Endothelial cell of umbilical vein (primary cell): ENCODE measurements at regions not wholly inside any gene's neighbourhood (a gene's known extent, or its start where the extent isn't known, plus 50 kb on each side); places are given as distances from the start of the nearest gene placed in this dataset.

Experiments used
- BruUV-seq: library from RNA; stranded (reverse); fragments of 400-500 nt; replicated peaks from 2 replicates; lab custom pipeline; 2021; lab: Mats Ljungman, UMichigan
- CTCF ChIA-PET: fragments of 300-600, 350-600 bp; sonication (Branson Sonifier 250); formaldehyde crosslinking; loops from one replicate; lab custom pipeline; 2021; ENCODE audit warnings: antibody characterized with exemption, inconsistent platforms; lab: Charles Lee
- POLR2A ChIA-PET: fragments of 300-600, 350-600 bp; sonication (Branson Sonifier 250); formaldehyde crosslinking; loops from one replicate; lab custom pipeline; 2021; ENCODE audit warnings: antibody characterized with exemption, inconsistent platforms; lab: Charles Lee
- DNase-seq: peaks from one replicate; pipeline ENCODE4 v3.0.0-alpha.2; 2011; ENCODE audit warnings: low read depth, low spot score
- FAIRE-seq: peaks from 2 replicates; lab custom pipeline; 2011; peaks lifted over from hg19 to GRCh38; lab: Jason Lieb, UNC
- H2AFZ ChIP-seq: 2 replicates; pipeline ENCODE4 v1.6.0; 2012; ENCODE audit warnings: low read depth, low read length, control low read depth, inconsistent platforms
- H3K27ac ChIP-seq: 2 replicates; pipeline ENCODE4 v1.5.1; 2011; ENCODE audit warnings: low read depth, mild to moderate bottlenecking, control low read depth, low read length, moderate library complexity; ENCODE audit not compliant: insufficient read depth
- H3K27me3 ChIP-seq, 2 experiments: 2 replicates each; pipeline versions ENCODE4 v1.6.0 to v1.6.1; 2011; ENCODE audit warnings: low read length in 2 of 2, mixed read lengths in 1 of 2; ENCODE audit not compliant: control insufficient read depth in 2 of 2, insufficient read depth in 2 of 2
- H3K36me3 ChIP-seq, 2 experiments: 2 replicates in 1 of 2; 3 replicates in 1 of 2; pipeline ENCODE4 v1.5.1; 2011; ENCODE audit warnings: low read length in 2 of 2, mild to moderate bottlenecking in 1 of 2, moderate library complexity in 1 of 2; ENCODE audit not compliant: control insufficient read depth in 2 of 2, insufficient read depth in 2 of 2; ENCODE audit errors: extremely low read depth in 1 of 2
- H3K4me1 ChIP-seq: 3 replicates; pipeline ENCODE4 v1.5.1; 2011; ENCODE audit warnings: mild to moderate bottlenecking, low read length; ENCODE audit not compliant: control insufficient read depth, insufficient read depth; ENCODE audit errors: extremely low read depth
- H3K4me2 ChIP-seq: 2 replicates; pipeline ENCODE4 v1.6.1; 2011; ENCODE audit warnings: low read length, control low read depth, mixed read lengths; ENCODE audit not compliant: insufficient read depth
- H3K4me3 ChIP-seq, 3 experiments: fragments of 200-600 bp in 1 of 3; sonication (generic), shearing (Covaris generic) in 1 of 3; replicated peaks in 1 of 3; 2 replicates each; pipeline ENCODE4 v1.5.1; 2011 to 2016; ENCODE audit warnings: control low read depth in 3 of 3, low read length in 3 of 3, mild to moderate bottlenecking in 2 of 3, inconsistent platforms in 1 of 3, low read depth in 1 of 3, moderate library complexity in 1 of 3; ENCODE audit not compliant: insufficient read depth in 1 of 3
- H3K79me2 ChIP-seq: 2 replicates; pipeline ENCODE4 v1.6.0; 2012; ENCODE audit warnings: low read length, inconsistent platforms; ENCODE audit not compliant: control insufficient read depth, insufficient read depth
- H3K9ac ChIP-seq: replicated peaks from 2 replicates; pipeline ENCODE3; 2011; ENCODE audit warnings: low read length, control low read depth; ENCODE audit not compliant: insufficient read depth; ENCODE audit errors: extremely low read depth
- H3K9me1 ChIP-seq: replicated peaks from 3 replicates; pipeline ENCODE4 v1.6.0; 2011; ENCODE audit warnings: mild to moderate bottlenecking, low read length; ENCODE audit not compliant: control insufficient read depth, insufficient read depth; ENCODE audit errors: extremely low read depth
- H3K9me3 ChIP-seq: replicated peaks from 2 replicates; pipeline ENCODE4 v1.5.1; 2012; ENCODE audit warnings: low read length, inconsistent platforms; ENCODE audit not compliant: control insufficient read depth, insufficient read depth
- H4K20me1 ChIP-seq: replicated peaks from 2 replicates; pipeline ENCODE3; 2011; ENCODE audit warnings: mild to moderate bottlenecking, low read length; ENCODE audit not compliant: control insufficient read depth, insufficient read depth; ENCODE audit errors: extremely low read depth
- EZH2 ChIP-seq: IDR thresholded peaks from 2 replicates; pipeline ENCODE4 v1.6.1; 2012; ENCODE audit warnings: borderline replicate concordance, low read depth, mild to moderate bottlenecking, moderate library complexity, low read length, inconsistent platforms; ENCODE audit not compliant: severe bottlenecking
- FOS ChIP-seq: IDR thresholded peaks from 2 replicates; pipeline ENCODE4 v1.6.1; 2011; ENCODE audit warnings: mild to moderate bottlenecking, low read length, moderate library complexity, borderline replicate concordance; ENCODE audit not compliant: insufficient read depth
- GATA2 ChIP-seq: IDR thresholded peaks from 2 replicates; pipeline ENCODE4 v1.7.0; 2011; ENCODE audit warnings: low read depth, mild to moderate bottlenecking, moderate library complexity, mixed read lengths, low read length; ENCODE audit not compliant: insufficient read length, insufficient read depth
- JUN ChIP-seq: IDR thresholded peaks from 2 replicates; pipeline ENCODE4 v1.6.1; 2011; ENCODE audit warnings: borderline replicate concordance, low read depth; ENCODE audit not compliant: insufficient read length, insufficient read depth
- MYC ChIP-seq: IDR thresholded peaks from one replicate; pipeline ENCODE4 v1.6.1; 2011; ENCODE audit warnings: mild to moderate bottlenecking, low read depth, low read length
- POLR2A ChIP-seq: IDR thresholded peaks from 2 replicates; pipeline ENCODE4 v1.6.1; 2012; ENCODE audit warnings: low read depth, mild to moderate bottlenecking, control low read depth, low read length
- POLR2AphosphoS5 ChIP-seq: IDR thresholded peaks from 2 replicates; pipeline ENCODE4 v1.6.1; 2012; ENCODE audit warnings: low read depth, mild to moderate bottlenecking, control low read depth, low read length, moderate library complexity; ENCODE audit not compliant: insufficient read depth
- dilution Hi-C: fragments of 300-500 bp; cut with MboI; formaldehyde crosslinking; loops from one replicate; pipeline ENCODE4 v1.15.0; 2019; ENCODE audit warnings: low sequenced_read_pairs; ENCODE audit not compliant: extremely low pct_ligation_motif_present
- intact Hi-C: fragments of 100-400 bp; cut with micrococcal nuclease; formaldehyde crosslinking; loops from one replicate; pipeline ENCODE4 v1.10.0; 2022
- TF ChIP-seq, protein P1 (sequence below): IDR thresholded peaks from 2 replicates; pipeline ENCODE4 v1.6.1; 2011; ENCODE audit not compliant: insufficient read depth, insufficient read length
- TF ChIP-seq, protein P2 (sequence below), 2 donors: IDR thresholded peaks; 1 replicate in 1 of 2; 2 replicates in 1 of 2; pipeline ENCODE4 v1.5.1; 2011; ENCODE audit warnings: low read length in 2 of 2, mild to moderate bottlenecking in 2 of 2, moderate library complexity in 2 of 2, control low read depth in 1 of 2, inconsistent platforms in 1 of 2, low read depth in 1 of 2; ENCODE audit not compliant: insufficient read depth in 1 of 2; ENCODE audit errors: extremely low read depth in 1 of 2

DNA sequence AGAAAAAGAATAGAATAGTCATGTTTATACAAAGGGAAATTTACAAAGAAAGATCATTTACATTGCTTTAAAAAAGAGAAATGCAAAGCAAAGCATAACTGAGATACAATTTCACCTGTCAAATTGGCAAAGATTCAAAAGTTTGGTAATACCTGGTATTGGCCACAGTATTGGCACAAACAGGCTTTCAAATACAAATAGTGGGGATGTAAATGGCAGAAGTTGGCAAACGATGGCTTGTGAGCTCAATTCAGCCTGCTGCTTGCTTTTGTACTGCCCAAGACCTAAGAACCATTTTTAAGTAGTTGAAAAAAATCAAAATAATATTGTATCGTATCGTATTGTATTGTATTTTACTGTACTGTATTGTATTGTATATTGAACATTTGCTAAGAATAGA is 194.5 kb upstream of the JAG1 start:
- no peak overlapping the region for H3K27ac ChIP-seq
- ChIA-PET POLR2A (no interaction called here), CTCF (no interaction called here)
- no peak overlapping the region for H3K4me2 ChIP-seq
- intact Hi-C loops = loop anchor here (10.0 kb wide), 2 partner anchors 313 to 337 kb away; no protein-coding TSS in a partner anchor
- H4K20me1 ChIP-seq = no peaks in the 10 kb centered on the region
- H3K9me3 ChIP-seq = no peaks in the 10 kb centered on the region
- DNase-seq = no peak
- TF ChIP-seq, protein P1, sequence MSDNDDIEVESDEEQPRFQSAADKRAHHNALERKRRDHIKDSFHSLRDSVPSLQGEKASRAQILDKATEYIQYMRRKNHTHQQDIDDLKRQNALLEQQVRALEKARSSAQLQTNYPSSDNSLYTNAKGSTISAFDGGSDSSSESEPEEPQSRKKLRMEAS = no peak
- no peak for TF ChIP-seq FOS
- TF ChIP-seq, protein P2, sequence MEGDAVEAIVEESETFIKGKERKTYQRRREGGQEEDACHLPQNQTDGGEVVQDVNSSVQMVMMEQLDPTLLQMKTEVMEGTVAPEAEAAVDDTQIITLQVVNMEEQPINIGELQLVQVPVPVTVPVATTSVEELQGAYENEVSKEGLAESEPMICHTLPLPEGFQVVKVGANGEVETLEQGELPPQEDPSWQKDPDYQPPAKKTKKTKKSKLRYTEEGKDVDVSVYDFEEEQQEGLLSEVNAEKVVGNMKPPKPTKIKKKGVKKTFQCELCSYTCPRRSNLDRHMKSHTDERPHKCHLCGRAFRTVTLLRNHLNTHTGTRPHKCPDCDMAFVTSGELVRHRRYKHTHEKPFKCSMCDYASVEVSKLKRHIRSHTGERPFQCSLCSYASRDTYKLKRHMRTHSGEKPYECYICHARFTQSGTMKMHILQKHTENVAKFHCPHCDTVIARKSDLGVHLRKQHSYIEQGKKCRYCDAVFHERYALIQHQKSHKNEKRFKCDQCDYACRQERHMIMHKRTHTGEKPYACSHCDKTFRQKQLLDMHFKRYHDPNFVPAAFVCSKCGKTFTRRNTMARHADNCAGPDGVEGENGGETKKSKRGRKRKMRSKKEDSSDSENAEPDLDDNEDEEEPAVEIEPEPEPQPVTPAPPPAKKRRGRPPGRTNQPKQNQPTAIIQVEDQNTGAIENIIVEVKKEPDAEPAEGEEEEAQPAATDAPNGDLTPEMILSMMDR (IDR thresholded peaks at IDR 0.05; ENCODE audit: extremely low read depth in 1 of 2, insufficient read depth in 1 of 2, low read depth in 1 of 2, low read length in 2 of 2) = no peak
- TF ChIP-seq POLR2AphosphoS5 = no peak
- no peak for TF ChIP-seq JUN
- TF ChIP-seq EZH2 = no peak
- no peak for TF ChIP-seq GATA2
- no peak for TF ChIP-seq POLR2A
- no peak for TF ChIP-seq MYC
- H3K27me3 ChIP-seq = no peaks in the 10 kb centered on the region
- no peak overlapping the region for H2AFZ ChIP-seq
- H3K79me2 ChIP-seq = no peaks in the 10 kb centered on the region
- H3K9ac ChIP-seq = no peak overlapping the region
- no peaks in the 10 kb centered on the region for H3K9me1 ChIP-seq
- no peaks in the 10 kb centered on the region for H3K36me3 ChIP-seq
- no TSS peak for BruUV-seq
- H3K4me1 ChIP-seq = peaks cover 18% of the 10 kb centered on the region
- no peak for FAIRE-seq
- no peak overlapping the region for H3K4me3 ChIP-seq
- dilution Hi-C loops = no loop called here
